ENCODE measurements at regions not wholly inside any gene's neighbourhood (a gene's known extent, or its start where the extent isn't known, plus 50 kb on each side); places are given as distances from the start of the nearest gene placed in this dataset.

DNA sequence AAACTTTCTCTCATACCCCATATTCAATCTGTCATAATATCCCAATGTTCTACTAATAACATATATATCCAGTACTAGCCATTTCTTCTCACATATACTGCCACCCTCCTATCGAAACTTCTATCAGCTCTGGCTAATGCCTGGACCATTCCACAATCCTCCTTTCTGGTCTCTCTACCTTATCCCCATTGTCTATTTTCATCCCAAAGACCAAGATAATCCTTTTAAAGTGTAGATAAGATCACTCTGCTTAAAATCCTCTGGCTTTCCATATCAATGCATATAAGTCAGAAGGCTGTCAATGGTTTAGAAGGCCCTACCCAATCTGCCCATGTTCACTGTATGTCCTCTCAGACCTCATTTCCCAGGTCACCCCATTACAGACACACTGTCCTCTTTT lies 229.6 kb downstream of the ZEB2 start:
- Histone ChIP-seq H3K4me1 (no peaks in the 10 kb centered on the region), H3K36me3 (replicated peaks in 1 of 2; ENCODE audit: insufficient read depth in 1 of 2, low read depth in 2 of 2) (no peaks in the 10 kb centered on the region), H3K27me3 (no peaks in the 10 kb centered on the region), H3K27ac (no peak overlapping the region), H3K9me3 (no peaks in the 10 kb centered on the region), H3K4me3 (no peak overlapping the region)
- DNase-seq: no peak
- no peak for ATAC-seq
- intact Hi-C loops (cut with DNase I): no loop called here
- WGBS, 2 donors: 91 to 94% methylated on average over 1 of the region's 1 CpG
- TF ChIP-seq, protein P1, sequence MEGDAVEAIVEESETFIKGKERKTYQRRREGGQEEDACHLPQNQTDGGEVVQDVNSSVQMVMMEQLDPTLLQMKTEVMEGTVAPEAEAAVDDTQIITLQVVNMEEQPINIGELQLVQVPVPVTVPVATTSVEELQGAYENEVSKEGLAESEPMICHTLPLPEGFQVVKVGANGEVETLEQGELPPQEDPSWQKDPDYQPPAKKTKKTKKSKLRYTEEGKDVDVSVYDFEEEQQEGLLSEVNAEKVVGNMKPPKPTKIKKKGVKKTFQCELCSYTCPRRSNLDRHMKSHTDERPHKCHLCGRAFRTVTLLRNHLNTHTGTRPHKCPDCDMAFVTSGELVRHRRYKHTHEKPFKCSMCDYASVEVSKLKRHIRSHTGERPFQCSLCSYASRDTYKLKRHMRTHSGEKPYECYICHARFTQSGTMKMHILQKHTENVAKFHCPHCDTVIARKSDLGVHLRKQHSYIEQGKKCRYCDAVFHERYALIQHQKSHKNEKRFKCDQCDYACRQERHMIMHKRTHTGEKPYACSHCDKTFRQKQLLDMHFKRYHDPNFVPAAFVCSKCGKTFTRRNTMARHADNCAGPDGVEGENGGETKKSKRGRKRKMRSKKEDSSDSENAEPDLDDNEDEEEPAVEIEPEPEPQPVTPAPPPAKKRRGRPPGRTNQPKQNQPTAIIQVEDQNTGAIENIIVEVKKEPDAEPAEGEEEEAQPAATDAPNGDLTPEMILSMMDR (IDR thresholded peaks at IDR 0.05): no peak

DNA sequence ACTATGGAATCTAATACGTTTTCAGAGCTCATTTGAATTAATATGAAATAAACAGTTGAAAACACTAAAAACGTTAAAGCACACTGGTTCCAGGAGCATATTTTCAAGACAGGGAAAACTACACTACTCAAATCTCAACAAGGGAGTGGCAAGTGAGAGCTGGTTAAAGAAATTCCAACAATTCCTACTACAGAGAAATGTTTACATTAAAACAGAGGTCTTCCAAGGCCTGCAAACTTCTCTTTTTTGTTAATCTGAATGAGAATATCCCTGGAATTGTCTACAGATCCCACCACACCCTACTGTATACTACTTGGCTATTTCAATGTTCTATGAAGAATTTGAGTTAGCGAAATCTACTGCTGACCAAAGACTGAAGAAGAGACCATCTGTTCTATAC lies 231.5 kb downstream of the ZEB2 start:
- Histone ChIP-seq H3K4me3 (no peak overlapping the region), H3K9me3 (no peaks in the 10 kb centered on the region), H3K27ac (no peak overlapping the region), H3K4me1 (no peaks in the 10 kb centered on the region), H3K36me3 (replicated peaks in 1 of 2; ENCODE audit: insufficient read depth in 1 of 2, low read depth in 2 of 2) (no peaks in the 10 kb centered on the region), H3K27me3 (no peaks in the 10 kb centered on the region)
- no peak for DNase-seq
- intact Hi-C loops (cut with DNase I): no loop called here
- 87 to 89% methylated on average over 3 of the region's 3 CpGs for WGBS, 2 donors
- no peak for TF ChIP-seq POLR2A (IDR thresholded peaks at IDR 0.05)
- TF ChIP-seq, protein P1 (IDR thresholded peaks at IDR 0.05): no peak
- ATAC-seq: no peak

DNA sequence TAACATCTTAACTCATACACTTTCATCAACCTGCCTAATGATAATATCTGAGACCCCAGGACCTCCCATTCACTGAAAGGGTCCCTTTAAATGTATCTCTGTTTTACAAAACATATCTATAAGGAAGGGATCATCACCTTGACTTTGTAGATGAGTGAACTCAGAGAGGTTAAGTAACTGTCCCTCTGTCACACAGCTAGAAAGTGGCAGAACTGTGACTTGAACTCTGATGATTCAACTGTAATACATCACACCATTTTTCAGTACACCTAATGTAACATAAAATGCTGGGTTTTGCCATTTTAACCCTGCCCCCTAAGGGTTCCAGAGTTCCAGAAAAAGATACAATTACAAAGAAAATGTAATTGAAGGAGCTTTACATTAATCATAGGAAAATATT lies 234.6 kb downstream of the ZEB2 start:
- Histone ChIP-seq H3K36me3 (replicated peaks in 1 of 2; ENCODE audit: insufficient read depth in 1 of 2, low read depth in 2 of 2) (no peaks in the 10 kb centered on the region), H3K4me1 (no peaks in the 10 kb centered on the region), H3K27me3 (no peaks in the 10 kb centered on the region), H3K9me3 (no peaks in the 10 kb centered on the region), H3K27ac (no peak overlapping the region), H3K4me3 (no peak overlapping the region)
- TF ChIP-seq, protein P1 (IDR thresholded peaks at IDR 0.05): no peak
- no peak for TF ChIP-seq POLR2A (IDR thresholded peaks at IDR 0.05)
- intact Hi-C loops (cut with DNase I): no loop called here
- ATAC-seq (no peak), DNase-seq (no peak)

DNA sequence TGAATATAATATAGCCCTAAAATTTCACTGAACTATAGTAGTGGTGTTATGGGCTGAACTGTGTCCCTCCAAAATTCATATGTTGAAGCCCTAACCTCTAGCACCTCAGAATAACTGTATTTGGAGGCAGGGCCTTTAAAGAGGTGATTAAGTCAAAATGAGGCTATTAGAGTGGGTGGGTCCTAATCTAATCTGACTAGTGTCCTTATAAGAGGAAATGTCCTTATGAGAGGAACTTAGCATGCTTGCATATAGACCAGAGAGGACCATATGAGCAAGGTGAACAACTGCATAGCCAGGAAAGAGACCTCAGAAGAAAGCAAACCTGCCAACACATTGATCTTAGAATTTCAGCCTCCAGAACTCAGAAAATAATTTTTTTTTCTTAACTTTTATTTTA lies 238.4 kb downstream of the ZEB2 start:
- H3K4me3 ChIP-seq: no peak overlapping the region
- H3K36me3 ChIP-seq (replicated peaks in 1 of 2; ENCODE audit: insufficient read depth in 1 of 2, low read depth in 2 of 2): no peaks in the 10 kb centered on the region
- H3K27me3 ChIP-seq: no peaks in the 10 kb centered on the region
- no peaks in the 10 kb centered on the region for H3K4me1 ChIP-seq
- H3K9me3 ChIP-seq: no peaks in the 10 kb centered on the region
- ATAC-seq (no peak), DNase-seq (no peak)
- intact Hi-C loops (cut with DNase I): no loop called here
- H3K27ac ChIP-seq: no peak overlapping the region
- TF ChIP-seq POLR2A (IDR thresholded peaks at IDR 0.05): no peak
- TF ChIP-seq, protein P1 (IDR thresholded peaks at IDR 0.05): no peak

DNA sequence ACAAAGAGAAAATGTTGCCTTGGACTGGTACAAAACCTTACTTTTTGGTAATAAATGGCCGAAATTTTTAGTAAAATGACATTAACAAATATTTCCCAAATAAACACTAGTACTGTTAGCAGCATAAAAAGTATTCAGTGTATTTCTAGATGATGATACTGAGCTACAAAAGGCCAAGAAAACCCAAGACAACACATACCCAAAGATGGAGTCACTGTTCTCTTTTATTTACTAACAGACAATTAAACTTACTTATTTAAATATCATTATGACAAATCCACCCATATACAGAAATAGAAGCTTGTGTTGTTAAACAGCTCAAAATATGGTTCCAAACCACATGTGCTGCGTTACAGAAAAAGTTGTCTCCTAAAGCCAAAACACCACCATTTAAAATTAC lies 239.9 kb downstream of the ZEB2 start:
- intact Hi-C loops (cut with DNase I): no loop called here
- TF ChIP-seq, protein P1 (IDR thresholded peaks at IDR 0.05): no peak
- TF ChIP-seq POLR2A (IDR thresholded peaks at IDR 0.05): no peak
- Histone ChIP-seq H3K27me3 (no peaks in the 10 kb centered on the region), H3K4me1 (no peaks in the 10 kb centered on the region), H3K9me3 (no peaks in the 10 kb centered on the region), H3K27ac (no peak overlapping the region), H3K36me3 (replicated peaks in 1 of 2; ENCODE audit: insufficient read depth in 1 of 2, low read depth in 2 of 2) (no peaks in the 10 kb centered on the region), H3K4me3 (no peak overlapping the region)
- ATAC-seq: no peak
- WGBS, 2 donors: 78 to 91% methylated on average over 2 of the region's 2 CpGs
- no peak for DNase-seq
